GM10248 (cell line): ENCODE measurements at regions not wholly inside any gene's neighbourhood (a gene's known extent, or its start where the extent isn't known, plus 50 kb on each side); places are given as distances from the start of the nearest gene placed in this dataset.

Source experiments
- CTCF ChIA-PET: fragments of 300-600 bp; sonication (Branson Sonifier 250); formaldehyde crosslinking; extraction: SDS; loops from one replicate; lab custom pipeline; 2021; ENCODE audit warnings: antibody characterized with exemption; lab: Yijun Ruan, JAX
- POLR2A ChIA-PET: fragments of 350-650 bp; sonication (Branson Sonifier 250); formaldehyde crosslinking; extraction: SDS; loops from one replicate; lab custom pipeline; 2020; ENCODE audit warnings: antibody characterized with exemption; lab: Yijun Ruan, JAX
- DNase-seq: peaks from one replicate; pipeline ENCODE4 v3.0.0; 2012; ENCODE audit errors: extremely low spot score
- TF ChIP-seq, protein P1 (sequence below): IDR thresholded peaks from 2 replicates; pipeline ENCODE4 v1.5.1; 2012; ENCODE audit warnings: mild to moderate bottlenecking, low read depth; ENCODE audit errors: extremely low read depth, missing control alignments, control extremely low read depth

GRCh38 chr14:106276326-106277267 lies 750.2 kb downstream of the TMEM121 start:
- CTCF ChIA-PET = interaction anchor here (1.3 to 2.9 kb wide), 6 partner anchors 11 to 71 kb away, joined by 4 to 11 read pairs (median 6); no protein-coding TSS in a partner anchor
- POLR2A ChIA-PET = no interaction called here
- TF ChIP-seq, protein P1, sequence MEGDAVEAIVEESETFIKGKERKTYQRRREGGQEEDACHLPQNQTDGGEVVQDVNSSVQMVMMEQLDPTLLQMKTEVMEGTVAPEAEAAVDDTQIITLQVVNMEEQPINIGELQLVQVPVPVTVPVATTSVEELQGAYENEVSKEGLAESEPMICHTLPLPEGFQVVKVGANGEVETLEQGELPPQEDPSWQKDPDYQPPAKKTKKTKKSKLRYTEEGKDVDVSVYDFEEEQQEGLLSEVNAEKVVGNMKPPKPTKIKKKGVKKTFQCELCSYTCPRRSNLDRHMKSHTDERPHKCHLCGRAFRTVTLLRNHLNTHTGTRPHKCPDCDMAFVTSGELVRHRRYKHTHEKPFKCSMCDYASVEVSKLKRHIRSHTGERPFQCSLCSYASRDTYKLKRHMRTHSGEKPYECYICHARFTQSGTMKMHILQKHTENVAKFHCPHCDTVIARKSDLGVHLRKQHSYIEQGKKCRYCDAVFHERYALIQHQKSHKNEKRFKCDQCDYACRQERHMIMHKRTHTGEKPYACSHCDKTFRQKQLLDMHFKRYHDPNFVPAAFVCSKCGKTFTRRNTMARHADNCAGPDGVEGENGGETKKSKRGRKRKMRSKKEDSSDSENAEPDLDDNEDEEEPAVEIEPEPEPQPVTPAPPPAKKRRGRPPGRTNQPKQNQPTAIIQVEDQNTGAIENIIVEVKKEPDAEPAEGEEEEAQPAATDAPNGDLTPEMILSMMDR = no peak
- no peak for DNase-seq

GRCh38 chr14:106277503-106277902 lies 751.1 kb downstream of the TMEM121 start:
- DNase-seq = peak; percentile 24
- POLR2A ChIA-PET = no interaction called here
- TF ChIP-seq, protein P1 = peak; percentile 59
- CTCF ChIA-PET = interaction anchor here (0.7 to 2.9 kb wide), 10 partner anchors 10 to 72 kb away, joined by 3 to 11 read pairs (median 4); no protein-coding TSS in a partner anchor

DNA sequence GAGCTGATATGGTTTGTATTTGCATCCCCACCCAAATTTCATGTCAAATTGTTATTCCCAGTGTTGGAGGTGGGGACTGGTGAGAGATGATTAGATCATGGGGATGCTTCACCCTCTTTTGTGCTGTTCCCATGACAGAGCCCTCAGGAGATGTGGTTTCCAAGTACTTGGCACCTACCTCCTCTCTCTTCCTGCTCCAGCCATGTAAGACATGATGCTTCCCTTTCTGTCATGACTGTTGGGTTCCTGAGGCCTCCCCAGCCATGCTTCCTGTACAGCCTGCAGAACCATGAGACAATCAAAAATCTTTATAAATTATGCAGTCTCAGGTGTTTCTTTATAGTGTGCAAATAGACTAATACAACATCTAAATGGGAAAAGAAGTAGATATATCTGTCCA lies 754.5 kb downstream of the TMEM121 start:
- TF ChIP-seq, protein P1 = no peak
- POLR2A ChIA-PET = no interaction called here
- no peak for DNase-seq
- CTCF ChIA-PET = no interaction called here

- TF ChIP-seq, protein P1 = peak; percentile 33
- DNase-seq = peak; percentile 38
- CTCF ChIA-PET = interaction anchor here (0.9 to 1.0 kb wide), 2 partner anchors 10 to 21 kb away, joined by 3 to 4 read pairs; no protein-coding TSS in a partner anchor
- POLR2A ChIA-PET = no interaction called here
Observed at GRCh38 chr14:106286697-106287290, 760.4 kb downstream of the TMEM121 start.

DNA sequence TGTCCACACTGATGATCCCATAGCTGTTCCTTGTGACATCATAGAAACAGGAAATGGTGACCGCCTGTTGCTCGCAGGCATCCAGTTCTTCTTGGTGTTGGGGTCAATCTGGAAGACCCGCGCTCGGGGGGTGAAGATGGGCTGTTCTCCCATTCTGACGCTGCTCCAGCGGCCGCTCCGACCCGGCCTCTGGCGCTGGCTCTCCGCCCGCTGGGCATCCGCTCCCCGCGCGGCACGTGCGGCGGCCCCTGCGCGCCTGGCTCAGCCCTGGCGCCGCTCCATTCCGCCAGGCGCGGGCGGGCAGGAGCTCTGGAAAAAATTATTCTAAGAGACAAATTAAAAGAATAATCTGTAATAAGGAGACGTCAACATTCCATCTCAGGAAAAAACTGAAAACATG lies 761.1 kb downstream of the TMEM121 start:
- CTCF ChIA-PET = interaction anchor here (0.9 to 1.0 kb wide), 3 partner anchors 10 to 56 kb away, joined by 3 to 4 read pairs (median 3); no protein-coding TSS in a partner anchor
- TF ChIP-seq, protein P1 = no peak
- DNase-seq = no peak
- POLR2A ChIA-PET = no interaction called here

GRCh38 chr14:106291626-106292025 lies 765.2 kb downstream of the TMEM121 start:
- TF ChIP-seq, protein P1 = no peak
- ChIA-PET CTCF (interaction anchor here (1.3 kb wide), 1 partner anchor 17 kb away, joined by 6 read pairs; no protein-coding TSS in a partner anchor), POLR2A (no interaction called here)
- DNase-seq = no peak
